ENCODE measurements at regions not wholly inside any gene's neighbourhood (a gene's known extent, or its start where the extent isn't known, plus 50 kb on each side); places are given as distances from the start of the nearest gene placed in this dataset.

DNA sequence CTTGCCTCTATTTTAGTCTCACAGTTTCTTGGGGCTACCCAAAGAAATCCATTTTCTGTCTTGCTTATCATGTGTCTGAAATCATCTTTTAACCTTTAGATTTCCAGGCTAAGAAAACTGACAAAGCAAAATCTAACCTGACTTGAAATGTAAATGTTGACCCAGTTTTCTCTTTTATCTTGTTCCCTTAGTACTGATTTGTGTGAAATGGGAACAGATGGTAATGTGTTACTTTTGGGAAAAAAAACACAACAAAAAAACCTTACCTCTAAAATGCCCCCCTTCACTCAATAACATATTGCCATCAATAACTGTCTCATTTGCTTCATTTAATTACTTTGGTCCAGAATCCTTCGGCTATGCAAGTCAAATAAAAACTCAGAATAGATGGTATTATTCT lies 383.2 kb upstream of the DCN start:
- no peak for DNase-seq

DNA sequence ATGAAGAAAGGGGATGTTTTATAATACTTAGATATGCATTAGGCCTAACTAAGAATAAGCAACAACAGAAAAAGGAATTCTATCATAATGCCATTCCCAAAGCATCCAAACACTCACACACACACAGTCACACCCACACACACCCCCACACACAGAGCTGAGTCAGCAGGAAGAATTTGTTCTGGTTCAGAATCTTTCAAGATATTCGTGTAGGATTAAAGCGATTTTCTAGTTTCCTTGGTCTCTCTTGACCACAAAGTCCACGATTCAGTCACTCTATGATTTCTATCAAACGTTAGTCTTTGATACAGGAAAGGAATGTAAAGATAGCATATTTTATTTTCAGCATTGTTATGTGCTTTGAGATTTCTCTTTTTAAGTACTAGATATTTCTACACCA lies 382.6 kb upstream of the DCN start:
- DNase-seq: no peak

DNA sequence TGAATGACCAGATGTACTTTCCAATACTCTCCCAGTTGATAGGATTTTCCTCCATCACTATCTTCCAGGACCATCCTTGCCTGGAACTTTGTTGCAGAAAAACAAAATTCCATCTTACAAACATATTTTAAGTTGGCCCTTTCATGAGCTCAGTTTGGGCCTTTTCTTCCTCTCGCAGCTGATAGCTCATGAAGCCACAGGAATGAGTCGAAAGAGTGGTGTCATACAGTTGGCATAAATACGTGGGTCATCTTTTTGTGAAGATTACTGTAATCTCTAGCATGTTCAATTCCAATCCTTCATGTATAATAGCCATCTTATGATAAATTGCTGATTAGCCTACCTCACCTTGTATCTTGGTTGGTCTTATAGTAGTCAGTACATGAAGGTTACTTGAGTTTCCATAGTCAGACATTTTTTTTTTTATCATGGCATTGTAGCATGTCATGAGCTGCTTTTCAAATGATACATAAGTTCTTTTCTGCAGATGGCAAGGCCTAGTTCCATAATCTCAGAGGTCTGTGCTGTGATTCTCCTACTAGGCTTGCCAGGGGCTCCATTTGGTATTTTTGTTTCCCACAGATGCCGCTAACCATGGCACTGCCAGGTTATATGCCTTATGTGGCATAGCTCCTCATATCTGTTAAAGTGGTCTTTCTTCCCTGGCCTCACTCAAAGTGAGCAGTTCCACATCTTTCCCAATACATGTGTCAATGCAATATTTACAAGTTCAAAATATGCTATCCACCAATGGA lies 380.6 kb upstream of the DCN start:
- DNase-seq: no peak

DNA sequence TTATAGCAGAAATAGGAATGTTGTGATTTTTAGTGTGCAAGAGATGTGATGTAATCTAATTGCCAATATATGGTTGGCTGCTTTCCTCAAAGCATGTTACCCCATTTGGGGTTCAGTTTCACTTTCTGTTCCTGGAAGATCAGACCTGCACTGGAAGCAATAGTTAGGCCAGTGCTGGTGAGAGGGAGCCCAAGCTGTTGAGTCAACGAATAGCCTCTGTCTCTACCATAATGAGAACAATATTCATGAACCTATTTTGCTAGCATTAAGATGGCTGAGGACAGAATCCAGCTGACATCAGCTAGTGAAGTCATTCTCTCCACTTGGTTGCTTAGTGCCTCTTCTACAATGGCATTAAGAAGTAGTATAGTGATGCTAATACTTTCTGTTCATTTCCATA lies 379.9 kb upstream of the DCN start:
- peak; percentile 42 for DNase-seq

DNA sequence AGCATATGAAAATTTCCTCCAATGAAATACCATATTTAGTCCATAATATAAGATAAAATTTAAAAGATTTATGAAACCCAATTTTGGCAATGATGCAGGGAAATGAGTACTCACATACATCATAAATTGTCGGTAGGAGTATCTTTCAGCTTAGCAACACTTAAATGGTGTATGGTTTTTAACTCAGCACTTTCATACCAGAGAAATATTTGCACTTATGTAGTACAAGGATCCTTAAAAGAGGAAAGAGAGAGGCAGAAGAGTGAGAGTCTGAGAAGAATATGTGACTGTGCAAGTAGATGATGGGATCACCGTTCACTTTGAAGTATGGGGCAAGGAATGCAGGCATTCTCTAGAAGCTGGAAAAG lies 379.3 kb upstream of the DCN start:
- no peak for DNase-seq

DNA sequence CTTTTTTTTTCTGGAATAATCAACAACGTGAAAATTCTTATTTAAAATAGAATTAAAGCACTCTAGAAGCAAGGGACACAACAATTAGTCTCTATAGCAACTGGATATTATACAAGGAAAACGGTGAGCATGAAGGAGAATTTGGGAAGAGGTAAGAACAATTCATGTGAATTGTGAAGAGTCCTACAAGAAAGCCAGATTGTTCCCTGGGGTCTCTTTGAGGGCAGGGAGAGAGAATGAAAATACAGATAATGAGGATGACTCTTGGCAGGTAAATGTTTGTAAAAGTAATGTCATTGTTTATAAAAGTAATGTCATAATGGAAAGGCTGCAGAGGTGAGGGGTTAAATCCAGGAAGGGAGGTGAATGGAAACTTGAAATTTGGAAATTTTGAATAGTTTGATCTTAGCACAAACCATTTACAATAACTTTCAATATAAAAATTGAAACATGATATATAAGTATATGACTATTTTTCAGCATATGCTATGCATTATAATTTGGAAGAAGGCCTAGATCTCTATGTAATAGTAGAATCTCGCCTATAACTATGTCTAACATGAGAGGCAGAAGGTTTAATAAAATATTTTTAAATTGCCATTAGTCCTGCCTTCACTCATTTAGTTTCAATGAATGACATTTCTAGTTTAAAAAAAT lies 378.8 kb upstream of the DCN start:
- no peak for DNase-seq

DNA sequence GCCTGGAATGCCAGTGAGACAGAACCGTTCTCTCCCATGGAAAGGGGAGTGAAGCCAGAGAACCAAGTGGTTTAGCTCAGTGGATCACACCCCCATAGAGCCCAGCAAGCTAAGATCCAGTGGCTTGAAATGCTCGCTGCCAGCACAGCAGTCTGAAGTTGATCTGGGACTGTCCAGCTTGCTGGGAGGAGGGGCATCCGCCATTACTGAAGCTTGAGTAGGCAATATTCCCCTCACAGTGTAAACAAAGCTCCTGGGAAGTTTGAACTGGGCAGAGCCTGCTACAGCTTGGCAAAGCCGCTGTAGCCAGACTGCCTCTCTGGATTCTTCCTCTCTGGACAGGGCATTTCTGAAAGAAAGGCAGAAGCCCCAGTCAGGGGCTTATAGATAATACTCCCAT lies 374.3 kb upstream of the DCN start:
- no peak for DNase-seq

DNA sequence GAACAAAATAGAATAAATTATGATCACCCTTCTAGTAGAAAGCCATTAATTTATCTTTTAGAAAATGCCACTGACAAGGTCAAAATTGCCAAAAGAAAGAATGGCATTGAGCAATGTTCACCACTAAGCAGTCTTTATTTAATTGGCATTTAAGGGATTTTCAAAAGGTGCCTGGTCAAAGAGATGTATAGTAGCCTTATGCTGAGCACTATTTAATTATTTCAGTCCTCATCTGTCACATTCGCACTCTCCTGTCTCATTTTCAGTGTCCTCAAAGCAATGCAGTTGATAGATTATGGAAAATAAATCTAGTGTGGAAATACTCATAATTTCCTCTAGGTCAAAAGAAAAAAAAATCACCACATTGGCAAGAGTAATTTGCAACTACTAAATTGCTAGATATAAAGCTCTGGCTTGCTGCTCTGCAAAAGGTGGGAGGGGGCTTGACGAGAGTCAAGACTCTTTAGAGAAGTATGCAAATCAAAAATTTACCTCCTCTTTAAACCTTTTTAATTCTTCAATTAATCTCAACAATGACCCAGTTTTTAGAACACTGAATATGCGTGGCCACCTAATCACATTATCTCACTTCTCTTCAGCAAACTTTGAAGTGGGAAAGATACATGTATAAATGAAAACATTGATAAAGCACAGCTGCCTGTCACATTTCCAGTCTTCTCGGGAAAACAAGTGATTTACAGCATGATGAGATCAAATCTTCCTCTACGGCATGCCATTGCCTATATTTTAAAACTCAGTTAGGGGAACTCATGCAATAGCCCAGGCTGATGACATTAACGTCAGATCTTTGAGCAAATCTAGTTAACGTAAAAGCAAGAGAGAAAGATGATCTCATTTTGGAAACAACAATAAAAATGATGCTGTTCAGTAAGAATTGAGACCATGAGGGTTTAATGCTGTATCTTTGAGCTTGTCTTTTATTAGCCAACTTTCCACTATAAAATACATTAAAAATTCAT lies 373.1 kb upstream of the DCN start:
- DNase-seq: no peak

DNA sequence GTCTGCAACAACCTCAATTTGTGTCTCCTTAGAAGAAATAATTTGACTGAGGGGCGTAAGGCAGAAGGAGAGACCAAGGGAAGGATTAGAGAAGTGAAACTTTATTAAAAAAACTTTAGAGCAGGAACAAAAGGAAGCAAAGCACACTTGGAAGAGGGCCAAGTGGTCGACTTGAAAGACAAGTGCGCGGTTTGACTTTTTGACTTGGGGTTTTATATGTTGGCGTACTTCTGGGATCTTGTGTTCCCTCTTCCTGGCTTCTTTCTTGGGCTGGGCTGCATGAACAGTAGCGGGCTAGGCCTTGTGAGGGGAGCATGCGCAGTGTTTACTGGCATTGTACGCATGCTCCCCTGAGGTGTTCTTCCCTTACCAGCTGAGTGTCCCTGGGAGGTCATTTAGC lies 369.3 kb upstream of the DCN start:
- peak; percentile 10 for DNase-seq

DNA sequence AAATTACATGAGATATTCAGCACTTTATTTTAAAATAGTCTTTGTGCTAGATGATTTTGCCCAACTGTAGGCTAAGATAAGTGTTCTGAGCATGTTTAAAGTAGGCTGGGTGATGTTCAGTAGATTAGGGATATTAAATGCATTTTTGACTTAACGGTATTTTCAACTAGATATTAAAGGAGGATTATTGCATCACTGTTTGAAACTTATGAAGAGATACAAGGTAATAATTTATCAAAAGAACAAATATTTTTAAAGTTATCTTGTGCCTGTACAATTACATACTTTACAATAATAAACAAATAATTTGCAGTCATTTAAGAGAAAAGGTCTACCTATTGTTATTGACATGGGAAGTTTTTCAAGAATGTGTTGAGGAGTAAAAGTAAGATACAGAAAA lies 368.6 kb upstream of the DCN start:
- DNase-seq: no peak

DNA sequence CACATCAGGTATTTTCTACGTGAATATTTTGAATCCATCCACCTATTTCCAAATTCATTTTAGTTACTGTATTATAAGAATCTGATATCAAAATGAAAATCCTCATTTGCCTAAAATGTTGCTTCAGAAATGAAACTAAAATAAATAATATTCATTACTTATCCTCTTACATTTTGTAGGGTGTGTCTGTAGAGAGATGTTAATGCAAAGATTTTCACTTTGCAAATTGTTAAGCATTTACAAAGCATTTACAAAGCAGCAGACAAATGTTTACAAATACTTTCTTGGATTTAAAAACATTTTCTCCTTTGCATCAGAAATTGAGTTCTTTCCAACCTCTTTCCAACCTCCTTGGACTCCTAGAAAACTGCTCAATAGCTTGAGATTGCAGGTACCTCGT lies 360.0 kb upstream of the DCN start:
- DNase-seq: no peak

DNA sequence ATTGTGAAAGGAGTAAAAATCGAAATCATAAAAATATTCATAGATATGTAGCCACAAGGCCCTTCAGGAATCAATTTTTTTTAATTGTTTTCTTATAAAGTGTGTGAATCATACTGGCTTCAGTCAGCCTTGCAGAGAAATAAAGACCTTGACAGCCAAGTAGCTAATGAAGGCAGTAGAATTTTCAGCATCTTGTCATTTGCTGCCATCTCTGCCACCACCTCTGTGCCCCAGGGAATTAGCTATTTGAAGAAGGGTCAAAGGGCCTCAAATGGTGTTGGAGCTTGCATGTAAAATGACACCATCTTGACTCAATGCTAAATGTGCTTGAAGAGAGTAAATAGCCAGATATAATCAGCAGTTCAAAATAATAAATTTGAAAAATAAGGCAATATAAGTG lies 359.4 kb upstream of the DCN start:
- DNase-seq: no peak

DNA sequence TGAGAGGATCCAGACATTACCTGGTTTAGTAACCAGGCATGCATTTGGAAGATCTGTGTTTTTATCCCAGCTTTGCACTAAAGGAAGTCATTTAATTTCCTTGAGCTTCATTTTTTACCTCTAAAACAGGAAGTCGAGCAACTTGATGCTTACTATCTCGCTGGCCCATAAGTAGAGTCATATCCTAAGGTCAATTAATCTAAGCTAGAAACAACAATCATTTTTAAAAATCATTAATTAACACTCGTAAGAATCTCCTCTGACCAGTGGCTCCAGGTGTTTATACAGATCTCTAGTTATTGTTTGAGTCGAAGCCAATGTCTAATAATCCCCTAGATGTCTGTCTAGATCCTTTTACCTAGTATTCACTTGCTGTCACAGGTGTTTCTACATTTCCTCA lies 355.8 kb upstream of the DCN start:
- no peak for DNase-seq

DNA sequence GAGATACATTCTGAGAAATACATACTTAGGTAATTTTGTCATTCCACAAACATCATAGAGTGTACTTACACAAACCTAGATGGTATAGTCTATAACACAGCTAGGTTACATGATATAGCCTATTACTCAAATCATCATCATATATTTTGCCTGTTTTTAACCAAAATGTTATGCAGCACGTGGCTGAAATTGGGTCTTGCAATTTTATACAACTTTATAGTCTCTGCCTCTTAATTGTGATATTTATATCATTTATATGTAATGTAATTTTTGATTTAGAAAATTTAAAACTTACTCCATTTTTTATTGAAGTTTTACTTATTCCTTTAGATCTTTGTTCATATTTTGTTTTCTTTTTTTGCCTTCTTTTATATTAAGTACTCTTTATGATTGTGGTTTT lies 350.7 kb upstream of the DCN start:
- DNase-seq: no peak

DNA sequence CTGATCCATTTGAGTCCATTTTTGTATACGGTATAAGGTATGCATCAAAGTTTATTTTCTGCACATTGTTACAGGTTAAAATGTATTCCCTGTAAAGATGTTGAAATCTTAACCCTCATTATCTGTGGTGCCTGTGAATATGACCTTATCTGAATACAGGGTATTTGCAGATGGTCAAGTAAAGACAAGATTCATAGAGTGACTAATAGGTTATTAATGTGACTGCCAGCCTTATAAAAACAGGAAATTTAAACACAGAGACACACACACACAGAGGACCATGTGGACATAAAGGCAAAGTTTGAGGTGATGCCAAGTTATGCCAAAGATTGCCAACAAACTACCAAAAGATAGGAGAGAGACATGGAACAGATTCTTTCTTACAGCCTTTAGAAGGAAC lies 347.2 kb upstream of the DCN start:
- DNase-seq: no peak

DNA sequence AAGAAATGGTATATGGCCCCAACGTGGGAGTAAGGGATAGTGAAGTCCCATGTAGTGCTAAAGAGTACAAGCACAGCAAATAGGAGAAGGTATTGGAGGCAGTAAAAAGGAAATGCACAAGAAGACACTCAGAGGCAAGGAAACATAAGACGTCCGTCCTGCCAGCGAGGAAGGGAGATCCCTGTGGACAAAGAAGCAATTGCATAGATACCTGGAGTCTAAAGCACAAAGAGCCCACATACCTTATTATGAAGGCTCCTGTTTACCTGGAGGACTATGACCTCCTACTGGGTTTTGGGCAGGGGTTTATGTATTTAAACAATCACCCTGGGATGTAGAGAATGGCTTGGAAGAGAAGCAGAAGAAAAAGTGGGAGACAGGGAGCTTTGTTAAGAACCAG lies 341.2 kb upstream of the DCN start:
- no peak for DNase-seq

DNA sequence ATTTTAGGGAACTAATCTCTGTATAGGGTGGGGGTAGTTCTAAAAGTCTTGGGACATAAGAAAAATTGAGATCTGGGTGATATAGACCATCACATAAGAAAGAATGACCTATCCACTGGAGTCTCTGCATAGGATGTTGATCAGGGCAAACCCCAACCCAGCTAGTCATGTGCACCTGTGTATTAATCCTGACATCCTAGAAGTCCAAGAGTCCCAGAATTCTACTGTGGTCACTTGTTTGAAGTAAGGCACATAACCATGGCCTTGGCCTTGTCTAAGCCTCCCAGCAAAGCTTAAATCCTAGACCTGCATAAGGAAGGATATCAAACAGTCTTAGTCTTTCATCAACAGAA lies 334.1 kb upstream of the DCN start:
- DNase-seq: no peak

DNA sequence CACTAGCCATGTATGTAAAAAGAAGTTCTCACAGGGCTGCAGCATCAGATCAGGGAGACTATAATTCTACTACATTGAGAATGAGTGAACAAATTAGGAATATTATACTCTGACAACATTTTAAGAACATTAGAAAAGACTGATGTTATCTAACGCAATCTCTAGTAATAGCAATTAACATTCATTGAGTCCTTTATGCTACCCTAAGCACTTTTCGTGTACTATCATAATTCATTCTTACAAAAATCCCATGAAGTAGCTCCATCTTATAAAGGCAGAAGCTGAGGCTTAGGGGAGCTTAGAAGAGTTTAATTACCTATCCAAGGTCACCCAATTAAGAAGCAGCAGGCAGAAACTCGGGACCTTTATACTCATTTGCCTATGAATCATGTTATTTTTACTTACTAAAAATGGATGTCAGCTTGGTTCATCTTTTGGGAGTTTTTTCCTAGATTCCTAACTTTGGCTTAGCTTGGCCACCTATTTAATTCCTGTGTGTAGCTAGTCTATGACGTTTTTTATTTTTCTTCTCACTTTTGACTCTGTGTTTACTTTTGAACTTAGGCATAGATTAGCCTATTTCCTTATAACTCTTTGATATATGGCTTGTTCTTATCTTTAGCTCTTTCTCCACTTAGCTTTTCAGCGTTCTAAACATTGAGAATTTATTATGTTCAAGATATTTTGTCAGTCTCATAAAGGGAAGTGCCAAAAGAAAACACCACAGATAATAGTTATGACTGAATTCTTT lies 333.5 kb upstream of the DCN start:
- DNase-seq: no peak

DNA sequence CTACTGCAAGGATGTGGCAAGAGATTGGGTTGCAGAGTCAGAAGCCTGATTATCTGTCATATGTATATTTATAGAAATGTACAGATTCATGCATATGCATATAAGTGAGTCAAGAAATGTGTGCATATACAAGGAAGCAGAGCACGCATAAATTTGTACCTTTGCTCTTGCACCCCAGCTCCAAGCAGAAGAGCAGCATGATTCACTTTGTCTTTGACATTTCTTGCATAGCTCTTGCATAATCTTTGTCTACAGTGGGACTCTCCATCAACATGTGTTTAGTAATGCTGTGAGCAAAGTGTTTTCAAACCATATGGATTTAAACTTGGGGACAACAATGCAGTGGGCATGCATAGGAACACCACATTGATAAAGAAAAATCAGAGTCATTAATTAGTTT lies 330.7 kb upstream of the DCN start:
- no peak for DNase-seq

DNA sequence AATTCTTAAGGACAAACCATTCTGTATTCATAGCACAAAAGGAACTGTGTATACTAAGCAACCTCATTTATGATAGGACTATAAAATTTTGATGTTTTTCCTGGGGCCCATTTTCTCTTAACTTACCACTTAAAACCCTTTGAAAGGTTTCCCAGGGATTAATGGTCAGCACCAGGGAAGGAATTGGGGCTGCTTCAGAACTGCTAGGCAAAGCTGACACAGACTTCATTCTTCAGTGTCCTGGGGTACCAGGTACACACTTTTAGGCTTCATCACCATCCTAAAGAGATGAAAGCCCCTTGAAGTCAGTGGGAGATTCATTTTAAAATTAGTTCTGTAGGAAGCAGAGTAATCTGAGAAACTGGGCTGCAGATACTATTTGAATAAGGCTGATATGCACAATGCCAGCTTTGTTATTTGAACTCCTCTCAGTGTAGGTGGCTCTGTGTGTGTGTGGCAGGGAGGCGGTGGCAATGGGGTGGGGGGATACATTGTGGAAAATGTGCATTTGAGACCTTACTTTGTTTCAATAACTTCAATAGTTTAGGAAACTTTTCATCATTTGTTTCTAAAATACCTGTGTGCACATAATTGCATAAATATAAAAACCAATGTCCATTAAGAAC lies 329.3 kb upstream of the DCN start:
- no peak for DNase-seq

DNA sequence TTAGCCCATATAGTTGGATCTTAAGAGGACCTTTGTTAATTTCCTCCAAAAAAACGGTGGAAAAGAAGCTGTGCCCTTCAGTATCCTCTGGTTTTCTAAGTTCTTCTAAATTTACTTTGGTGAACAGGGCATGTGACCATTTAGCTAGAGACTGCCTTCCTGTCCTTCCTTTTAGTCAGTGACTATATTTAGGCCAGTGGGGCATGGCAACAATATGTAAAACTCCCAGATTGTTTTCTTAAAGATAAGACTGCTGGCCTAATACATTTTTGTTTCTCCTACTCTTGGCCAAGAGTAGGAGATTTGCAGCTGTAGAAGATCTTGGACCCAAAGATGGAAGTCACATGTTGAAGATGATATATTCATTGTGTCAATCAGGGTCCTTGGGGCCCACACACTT lies 325.1 kb upstream of the DCN start:
- DNase-seq: no peak

DNA sequence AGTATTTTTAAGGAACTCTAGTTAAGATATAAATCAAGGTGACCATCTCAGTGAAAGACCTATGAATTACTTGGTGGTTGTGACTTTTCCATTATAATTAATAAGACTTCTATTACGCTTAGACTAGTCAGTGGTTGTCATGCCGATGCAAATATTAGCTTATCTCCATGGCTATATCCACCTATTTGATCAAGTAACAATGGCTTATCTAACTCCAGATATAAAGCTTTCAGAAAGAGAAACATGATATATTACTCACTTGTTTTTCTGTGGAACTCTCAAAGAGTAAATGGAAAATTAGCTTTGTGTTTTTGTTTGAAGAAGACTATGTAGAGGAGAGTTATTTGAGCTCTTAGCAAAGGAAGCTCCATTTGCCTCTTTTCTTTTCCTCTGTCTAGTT lies 323.8 kb upstream of the DCN start:
- no peak for DNase-seq

DNA sequence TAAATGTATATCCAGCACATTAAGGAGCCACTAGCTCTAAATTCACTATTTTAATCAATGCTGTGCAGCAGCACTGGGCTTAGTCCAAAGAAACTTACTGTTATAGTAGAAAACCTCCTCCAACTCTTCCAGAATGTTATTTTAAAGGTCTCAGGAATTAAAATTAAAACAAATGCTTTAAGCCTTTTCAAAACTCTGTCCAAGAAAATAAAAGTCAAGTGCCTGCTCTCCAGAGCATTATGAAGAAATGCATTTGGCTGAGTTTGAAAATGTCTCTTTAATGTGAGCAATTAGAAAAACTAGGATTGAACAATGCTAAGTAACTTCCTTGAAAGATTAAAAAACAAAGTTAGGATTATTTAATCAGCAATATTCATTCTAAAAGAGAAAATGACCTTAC lies 322.4 kb upstream of the DCN start:
- DNase-seq: no peak

Data from inflammatory macrophage treated with lipopolysaccharide for 4 hours (primary cell).